Choroid plexus epithelial cell (primary cell): ENCODE measurements at regions not wholly inside any gene's neighbourhood (a gene's known extent, or its start where the extent isn't known, plus 50 kb on each side); places are given as distances from the start of the nearest gene placed in this dataset.

Experiments
- DNase-seq: peaks from one replicate; pipeline ENCODE4 v3.0.0-alpha.2; 2010; ENCODE audit warnings: low read depth
- H3K4me3 ChIP-seq: 2 replicates; pipeline ENCODE4 v1.5.1; 2011; ENCODE audit warnings: low read depth, mild to moderate bottlenecking, control low read depth, low read length, moderate library complexity
- CTCF ChIP-seq: conservative IDR thresholded peaks from 2 replicates; pipeline ENCODE4 v1.5.1; 2011; ENCODE audit warnings: low read depth, mild to moderate bottlenecking, control low read depth, inconsistent platforms, low read length, moderate library complexity

- no peak for TF ChIP-seq CTCF
- no peak for DNase-seq
- no peak overlapping the region for H3K4me3 ChIP-seq
Observed at GRCh38 chr1:58250587-58250948, 296.0 kb downstream of the OMA1 start.

DNA sequence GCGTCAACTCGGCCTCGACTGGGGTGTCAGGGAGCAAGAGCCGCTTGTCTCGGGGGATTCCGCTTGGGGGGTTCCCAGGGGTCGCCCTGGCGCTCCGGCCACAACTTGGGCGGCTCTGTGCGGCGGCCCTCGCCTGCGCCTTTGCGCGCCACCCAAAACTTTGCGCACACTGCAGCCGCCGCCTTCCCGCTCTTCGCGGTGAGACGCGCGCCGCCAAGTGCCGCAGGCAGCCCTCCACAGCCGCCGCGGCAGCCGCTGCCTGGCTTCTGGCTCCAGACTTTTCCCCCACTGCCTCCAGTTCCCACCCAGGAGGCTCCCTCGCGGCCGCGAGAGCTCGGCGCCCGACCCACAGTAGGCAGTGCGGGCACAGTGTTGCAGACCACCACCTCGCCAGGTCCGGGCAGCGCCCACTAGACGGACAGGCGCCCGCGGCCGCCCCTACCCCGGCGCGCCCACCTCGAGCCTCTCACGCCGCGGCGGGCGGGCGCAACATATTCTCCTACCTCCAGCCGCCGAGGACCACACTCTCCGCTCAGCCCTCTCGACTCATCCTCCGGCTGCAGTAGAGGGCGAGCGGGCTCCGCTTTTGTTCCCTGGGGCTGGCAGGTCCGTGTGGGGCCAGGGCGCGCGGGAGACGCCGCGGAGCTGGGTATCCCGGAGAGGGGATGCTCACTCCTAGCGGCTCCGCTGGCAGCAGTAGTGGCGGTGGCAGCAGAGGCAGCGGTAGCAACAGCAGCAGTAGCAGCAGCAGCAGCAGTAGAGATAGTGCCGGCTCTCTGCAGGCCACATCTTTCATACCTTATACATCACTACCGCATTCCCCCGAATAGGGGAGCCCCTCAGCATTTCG is 296.6 kb downstream of the OMA1 start:
- TF ChIP-seq CTCF = no peak
- peak; percentile 53 for DNase-seq
- peak overlapping the region; percentile 37 for H3K4me3 ChIP-seq

- no peak for DNase-seq
- no peak overlapping the region for H3K4me3 ChIP-seq
- TF ChIP-seq CTCF = no peak
Observed at GRCh38 chr1:58249388-58249736, 297.2 kb downstream of the OMA1 start.

DNA sequence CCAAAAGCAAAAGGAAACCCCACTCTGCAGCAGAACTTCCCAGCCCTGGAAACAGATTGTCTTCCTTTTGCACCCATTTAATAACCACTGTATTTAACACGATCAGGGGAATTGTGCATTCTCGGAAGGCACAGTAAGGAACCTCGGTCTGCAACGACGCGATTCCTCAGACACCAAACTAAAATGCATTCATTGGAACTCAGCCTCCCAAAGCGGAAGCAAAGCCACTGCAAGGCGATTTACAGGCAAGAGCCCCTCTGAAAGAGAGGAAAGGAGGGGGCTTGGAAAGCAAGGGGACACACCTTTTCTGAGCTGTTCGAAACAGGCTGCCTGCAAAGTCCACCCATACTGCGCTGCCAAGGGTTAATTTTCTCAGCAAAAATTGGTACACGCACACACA is 297.7 kb downstream of the OMA1 start:
- TF ChIP-seq CTCF = no peak
- no peak overlapping the region for H3K4me3 ChIP-seq
- DNase-seq = no peak

GRCh38 chr1:58248072-58248471 is 298.5 kb downstream of the OMA1 start:
- no peak for DNase-seq

GRCh38 chr1:58246549-58246948 is 300.0 kb downstream of the OMA1 start:
- no peak overlapping the region for H3K4me3 ChIP-seq
- no peak for TF ChIP-seq CTCF
- DNase-seq = no peak

More at GRCh38 chr1:58248072-58248471, 298.5 kb downstream of the OMA1 start:
- no peak for TF ChIP-seq CTCF
- no peak overlapping the region for H3K4me3 ChIP-seq

DNA sequence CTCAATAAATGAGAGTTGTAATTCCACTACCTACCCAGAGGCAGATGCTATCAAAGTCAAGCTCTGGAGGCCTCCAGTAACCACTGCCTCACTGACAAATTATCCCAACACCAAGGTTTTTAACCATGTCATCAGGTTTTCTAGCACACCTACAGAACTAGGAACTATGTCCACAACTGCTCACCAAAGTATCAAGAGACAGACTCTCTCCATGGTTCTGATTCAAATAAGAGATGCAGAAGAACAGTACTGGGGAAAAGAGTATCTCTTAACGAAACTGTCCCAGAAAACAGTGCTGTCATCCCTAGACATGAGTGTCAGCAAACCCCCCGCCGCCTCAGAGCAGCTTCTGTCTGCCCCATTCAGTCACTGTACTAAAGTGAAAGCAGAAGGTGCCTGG is 301.7 kb downstream of the OMA1 start:
- no peak for DNase-seq
- no peak for TF ChIP-seq CTCF
- H3K4me3 ChIP-seq = no peak overlapping the region
